Adrenal gland (tissue), 9 donors: ENCODE measurements at regions not wholly inside any gene's neighbourhood (a gene's known extent, or its start where the extent isn't known, plus 50 kb on each side); places are given as distances from the start of the nearest gene placed in this dataset.

ENCODE experiments used
- DNase-seq, 7 donors: peaks; one replicate each; pipeline ENCODE4 v3.0.0-alpha.2; 2019 to 2020
- H3K27ac ChIP-seq, 5 donors: fragments of 200-600 bp; sonication (generic) in 4 of 5; 1 replicate in 3 of 5; 2 replicates in 2 of 5; pipeline versions ENCODE4 v1.5.1 to v1.8.0; 2016 to 2020; ENCODE audit warnings: mild to moderate bottlenecking in 1 of 5
- H3K27me3 ChIP-seq: fragments of 200-600 bp; 2 replicates; pipeline ENCODE4 v1.8.0; 2021
- H3K36me3 ChIP-seq, 2 donors: fragments of 200-600 bp; replicated peaks in 1 of 2; 1 replicate in 1 of 2; 2 replicates in 1 of 2; pipeline versions ENCODE4 v1.5.1 to v1.8.0; 2018 to 2022
- H3K4me1 ChIP-seq, 2 donors: fragments of 200-600 bp; replicated peaks in 1 of 2; 1 replicate in 1 of 2; 2 replicates in 1 of 2; pipeline versions ENCODE4 v1.5.1 to v1.8.0; 2018 to 2021
- H3K4me3 ChIP-seq, 4 donors: fragments of 200-600 bp; sonication (generic) in 3 of 4; one replicate each; pipeline ENCODE4 v1.5.1; 2016 to 2018
- H3K9me3 ChIP-seq, 3 donors: fragments of 200-600 bp; sonication (generic) in 1 of 3; replicated peaks in 1 of 3; 1 replicate in 2 of 3; 2 replicates in 1 of 3; pipeline versions ENCODE4 v1.5.1 to v1.8.0; 2016 to 2021
- POLR2A ChIP-seq, 2 donors: fragments of 450-650 bp; IDR thresholded peaks; one replicate each; pipeline ENCODE4 v1.6.1; 2017; ENCODE audit warnings: antibody characterized with exemption in 2 of 2, mild to moderate bottlenecking in 2 of 2, moderate library complexity in 1 of 2
- WGBS, 4 donors: extraction: QIAGEN DNeasy Blood & Tissue Kit in 2 of 4; methylation state at CpG; one replicate each; pipeline versions ENCODE4 v1.1.5 to v1.1.7; 2013 to 2017; 5-methylcytosine and 5-hydroxymethylcytosine counted together
- intact Hi-C, 2 donors: fragments of 100-400 bp; cut with DNase I; formaldehyde crosslinking; loops; one replicate each; pipeline versions ENCODE4 v1.14.1 to v1.15.0; 2022 to 2023
- TF ChIP-seq, protein P1 (sequence below), 6 experiments: fragments of 450-650 bp in 4 of 6; fragments of 200-600 bp in 2 of 6; sonication (generic) in 1 of 6; IDR thresholded peaks; 1 replicate in 5 of 6; 2 replicates in 1 of 6; pipeline versions ENCODE4 v1.5.1 to v1.8.0; 2016 to 2021; ENCODE audit warnings: antibody characterized with exemption in 6 of 6, mild to moderate bottlenecking in 2 of 6, moderate library complexity in 1 of 6
- donor health status: healthy with polysubstance abuse.
- donor health status: Bipolar disorder and iron deficiency.
- donor health status: DM: yes; HTN: yes; CAD: no.
- donor health status: DM: no; HTN: no; CAD: no.
- donor health status: DM: no; HTN: no; CAD: no.

DNA sequence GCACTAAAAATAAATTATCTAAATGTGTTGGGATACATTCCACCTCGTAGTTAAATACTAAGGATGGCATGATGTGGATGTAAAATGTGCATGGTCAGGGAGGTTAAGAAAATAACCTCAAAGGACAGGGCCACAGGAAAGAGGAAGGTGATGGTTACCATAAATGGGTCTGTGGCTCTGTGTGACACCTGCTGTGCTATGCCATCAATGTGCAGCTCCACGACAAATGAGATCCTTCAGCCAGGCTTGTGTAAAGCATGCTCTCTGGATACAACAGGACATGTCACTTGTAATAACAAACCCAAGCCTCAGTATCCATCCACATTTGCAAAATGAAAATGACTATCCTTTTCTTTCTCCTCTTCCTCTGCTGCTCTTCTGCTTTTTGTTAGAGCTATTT is 456.7 kb upstream of the RASGRP1 start:
- Histone ChIP-seq H3K9me3 (no peaks in the 10 kb centered on the region), H3K36me3 (no peaks in the 10 kb centered on the region), H3K27me3 (no peaks in the 10 kb centered on the region), H3K27ac (no peak overlapping the region), H3K4me3 (no peak overlapping the region), H3K4me1 (no peaks in the 10 kb centered on the region)
- 52 to 63% (median 58%) methylated on average over 2 of the region's 2 CpGs for WGBS, 4 donors
- intact Hi-C loops, result no loop called here
- no peak for DNase-seq
- no peak for TF ChIP-seq POLR2A (IDR thresholded peaks at IDR 0.05)
- TF ChIP-seq, protein P1, sequence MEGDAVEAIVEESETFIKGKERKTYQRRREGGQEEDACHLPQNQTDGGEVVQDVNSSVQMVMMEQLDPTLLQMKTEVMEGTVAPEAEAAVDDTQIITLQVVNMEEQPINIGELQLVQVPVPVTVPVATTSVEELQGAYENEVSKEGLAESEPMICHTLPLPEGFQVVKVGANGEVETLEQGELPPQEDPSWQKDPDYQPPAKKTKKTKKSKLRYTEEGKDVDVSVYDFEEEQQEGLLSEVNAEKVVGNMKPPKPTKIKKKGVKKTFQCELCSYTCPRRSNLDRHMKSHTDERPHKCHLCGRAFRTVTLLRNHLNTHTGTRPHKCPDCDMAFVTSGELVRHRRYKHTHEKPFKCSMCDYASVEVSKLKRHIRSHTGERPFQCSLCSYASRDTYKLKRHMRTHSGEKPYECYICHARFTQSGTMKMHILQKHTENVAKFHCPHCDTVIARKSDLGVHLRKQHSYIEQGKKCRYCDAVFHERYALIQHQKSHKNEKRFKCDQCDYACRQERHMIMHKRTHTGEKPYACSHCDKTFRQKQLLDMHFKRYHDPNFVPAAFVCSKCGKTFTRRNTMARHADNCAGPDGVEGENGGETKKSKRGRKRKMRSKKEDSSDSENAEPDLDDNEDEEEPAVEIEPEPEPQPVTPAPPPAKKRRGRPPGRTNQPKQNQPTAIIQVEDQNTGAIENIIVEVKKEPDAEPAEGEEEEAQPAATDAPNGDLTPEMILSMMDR (IDR thresholded peaks at IDR 0.05), result no peak

GRCh38 chr15:39022532-39023305 is 458.1 kb upstream of the RASGRP1 start:
- Histone ChIP-seq H3K4me1 (no peaks in the 10 kb centered on the region), H3K36me3 (no peaks in the 10 kb centered on the region), H3K9me3 (no peaks in the 10 kb centered on the region), H3K27me3 (no peaks in the 10 kb centered on the region), H3K27ac (no peak overlapping the region), H3K4me3 (no peak overlapping the region)
- TF ChIP-seq, protein P1 (IDR thresholded peaks at IDR 0.05), result no peak
- no peak for TF ChIP-seq POLR2A (IDR thresholded peaks at IDR 0.05)
- WGBS, 4 donors, result 81 to 87% (median 86%) methylated on average over 4 of the region's 4 CpGs
- intact Hi-C loops, result no loop called here
- no peak for DNase-seq

DNA sequence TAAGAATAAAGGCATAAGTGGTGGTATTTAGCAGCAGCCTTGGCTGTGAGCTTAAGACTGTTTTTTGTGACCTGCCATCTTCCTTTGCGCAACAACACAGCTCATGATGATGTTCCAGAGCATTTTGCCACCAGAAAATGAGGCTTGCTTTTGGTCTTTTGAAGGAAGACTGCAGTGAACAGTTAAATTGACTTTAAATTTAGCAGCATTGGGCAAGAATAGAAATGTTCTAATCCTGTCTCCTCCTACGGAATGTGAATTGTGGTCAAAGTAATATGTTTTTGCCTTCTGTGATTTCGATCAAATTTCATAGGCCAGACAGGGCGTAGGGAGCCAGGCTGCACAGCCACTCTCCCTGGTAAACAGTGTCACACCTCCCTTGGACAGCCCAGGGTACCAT is 460.7 kb upstream of the RASGRP1 start:
- intact Hi-C loops, result no loop called here
- Histone ChIP-seq H3K9me3 (no peaks in the 10 kb centered on the region), H3K36me3 (no peaks in the 10 kb centered on the region), H3K4me1 (peaks cover 0 to 4% of the 10 kb centered on the region in 2 donors), H3K4me3 (no peak overlapping the region), H3K27me3 (no peaks in the 10 kb centered on the region), H3K27ac (no peak overlapping the region)
- TF ChIP-seq, protein P1 (IDR thresholded peaks at IDR 0.05), result no peak
- no peak for TF ChIP-seq POLR2A (IDR thresholded peaks at IDR 0.05)
- WGBS, 4 donors, result 87 to 92% (median 90%) methylated on average over 4 of the region's 4 CpGs
- no peak for DNase-seq

- Histone ChIP-seq H3K36me3 (no peaks in the 10 kb centered on the region), H3K27me3 (no peaks in the 10 kb centered on the region), H3K4me1 (peaks cover 0 to 4% of the 10 kb centered on the region in 2 donors), H3K9me3 (no peaks in the 10 kb centered on the region), H3K27ac (no peak overlapping the region), H3K4me3 (no peak overlapping the region)
- WGBS, 4 donors, result 94 to 100% (median 100%) methylated on average over 1 of the region's 1 CpG
- intact Hi-C loops, result no loop called here
- DNase-seq, result no peak
- TF ChIP-seq POLR2A (IDR thresholded peaks at IDR 0.05), result no peak
- TF ChIP-seq, protein P1 (IDR thresholded peaks at IDR 0.05), result no peak
Observed at GRCh38 chr15:39025881-39026280, 461.3 kb upstream of the RASGRP1 start.
